ENCODE measurements at regions not wholly inside any gene's neighbourhood (a gene's known extent, or its start where the extent isn't known, plus 50 kb on each side); places are given as distances from the start of the nearest gene placed in this dataset.

GRCh38 chr4:119683518-119683917, 54.9 kb upstream of the PDE5A start:
- no peaks in the 10 kb centered on the region for H3K36me3 ChIP-seq (ENCODE audit: insufficient read depth)
- H4K20me1 ChIP-seq (ENCODE audit: insufficient read depth) = no peaks in the 10 kb centered on the region; the same call in 1 of the 2 replicates
- no peaks in the 10 kb centered on the region for H3K79me2 ChIP-seq (ENCODE audit: insufficient read depth, low read depth)
- no peaks in the 10 kb centered on the region for H3K4me1 ChIP-seq (ENCODE audit: low read depth, poor library complexity, severe bottlenecking)
- no peak overlapping the region for H3K4me3 ChIP-seq (IDR thresholded peaks at IDR 0.05; ENCODE audit: insufficient read depth, low read depth, low read length)
- H3K27ac ChIP-seq = no peak overlapping the region
- H3K4me2 ChIP-seq = no peak overlapping the region
- H2AFZ ChIP-seq (ENCODE audit: low read depth) = no peak overlapping the region
- TF ChIP-seq, protein P1, sequence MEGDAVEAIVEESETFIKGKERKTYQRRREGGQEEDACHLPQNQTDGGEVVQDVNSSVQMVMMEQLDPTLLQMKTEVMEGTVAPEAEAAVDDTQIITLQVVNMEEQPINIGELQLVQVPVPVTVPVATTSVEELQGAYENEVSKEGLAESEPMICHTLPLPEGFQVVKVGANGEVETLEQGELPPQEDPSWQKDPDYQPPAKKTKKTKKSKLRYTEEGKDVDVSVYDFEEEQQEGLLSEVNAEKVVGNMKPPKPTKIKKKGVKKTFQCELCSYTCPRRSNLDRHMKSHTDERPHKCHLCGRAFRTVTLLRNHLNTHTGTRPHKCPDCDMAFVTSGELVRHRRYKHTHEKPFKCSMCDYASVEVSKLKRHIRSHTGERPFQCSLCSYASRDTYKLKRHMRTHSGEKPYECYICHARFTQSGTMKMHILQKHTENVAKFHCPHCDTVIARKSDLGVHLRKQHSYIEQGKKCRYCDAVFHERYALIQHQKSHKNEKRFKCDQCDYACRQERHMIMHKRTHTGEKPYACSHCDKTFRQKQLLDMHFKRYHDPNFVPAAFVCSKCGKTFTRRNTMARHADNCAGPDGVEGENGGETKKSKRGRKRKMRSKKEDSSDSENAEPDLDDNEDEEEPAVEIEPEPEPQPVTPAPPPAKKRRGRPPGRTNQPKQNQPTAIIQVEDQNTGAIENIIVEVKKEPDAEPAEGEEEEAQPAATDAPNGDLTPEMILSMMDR (conservative IDR thresholded peaks at IDR 0.05; ENCODE audit: low read depth, low read length) = no peak
- H3K9ac ChIP-seq = no peak overlapping the region
- H3K27me3 ChIP-seq (ENCODE audit: insufficient read depth, low read depth) = no peaks in the 10 kb centered on the region

DNA sequence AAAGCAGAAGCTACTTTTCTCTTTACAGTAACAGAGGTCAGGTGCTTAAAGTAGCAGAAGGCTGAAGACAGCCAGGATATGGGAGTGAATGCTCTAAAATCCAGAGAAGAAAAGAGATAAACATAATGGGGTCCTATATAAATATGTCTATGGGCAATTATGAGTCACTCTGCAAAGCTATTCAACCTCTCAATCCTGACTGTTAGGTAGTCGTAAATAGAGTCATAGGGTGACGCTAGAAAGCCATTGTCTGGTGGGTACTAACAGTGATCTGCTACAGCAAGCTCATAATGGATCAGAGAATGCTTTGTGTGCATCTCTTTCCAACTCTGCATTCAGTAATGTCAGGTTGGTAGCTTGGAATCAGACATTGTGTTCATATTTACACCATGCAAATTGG, 53.5 kb upstream of the PDE5A start:
- Histone ChIP-seq H3K4me1 (ENCODE audit: low read depth, poor library complexity, severe bottlenecking) (no peaks in the 10 kb centered on the region), H3K4me3 (IDR thresholded peaks at IDR 0.05; ENCODE audit: insufficient read depth, low read depth, low read length) (no peak overlapping the region), H4K20me1 (ENCODE audit: insufficient read depth) (no peaks in the 10 kb centered on the region; the same call in 1 of the 2 replicates), H2AFZ (ENCODE audit: low read depth) (no peak overlapping the region), H3K79me2 (ENCODE audit: insufficient read depth, low read depth) (no peaks in the 10 kb centered on the region), H3K9ac (no peak overlapping the region), H3K27me3 (ENCODE audit: insufficient read depth, low read depth) (no peaks in the 10 kb centered on the region), H3K36me3 (ENCODE audit: insufficient read depth) (no peaks in the 10 kb centered on the region), H3K4me2 (no peak overlapping the region), H3K27ac (no peak overlapping the region)
- TF ChIP-seq, protein P1 (conservative IDR thresholded peaks at IDR 0.05; ENCODE audit: low read depth, low read length) = no peak

GRCh38 chr4:119679251-119679650, 50.6 kb upstream of the PDE5A start:
- Histone ChIP-seq H3K27me3 (ENCODE audit: insufficient read depth, low read depth) (no peaks in the 10 kb centered on the region), H3K4me3 (IDR thresholded peaks at IDR 0.05; ENCODE audit: insufficient read depth, low read depth, low read length) (no peak overlapping the region), H3K36me3 (ENCODE audit: insufficient read depth) (no peaks in the 10 kb centered on the region), H3K9ac (no peak overlapping the region), H3K27ac (no peak overlapping the region), H2AFZ (ENCODE audit: low read depth) (no peak overlapping the region), H3K4me2 (no peak overlapping the region), H4K20me1 (ENCODE audit: insufficient read depth) (no peaks in the 10 kb centered on the region; the same call in 1 of the 2 replicates), H3K79me2 (ENCODE audit: insufficient read depth, low read depth) (no peaks in the 10 kb centered on the region), H3K4me1 (ENCODE audit: low read depth, poor library complexity, severe bottlenecking) (no peaks in the 10 kb centered on the region)
- TF ChIP-seq, protein P1 (conservative IDR thresholded peaks at IDR 0.05; ENCODE audit: low read depth, low read length) = no peak

GRCh38 chr4:119678761-119679160, 50.2 kb upstream of the PDE5A start:
- H3K79me2 ChIP-seq (ENCODE audit: insufficient read depth, low read depth) = no peaks in the 10 kb centered on the region
- H3K4me3 ChIP-seq (IDR thresholded peaks at IDR 0.05; ENCODE audit: insufficient read depth, low read depth, low read length) = no peak overlapping the region
- no peak overlapping the region for H3K9ac ChIP-seq
- no peaks in the 10 kb centered on the region for H3K27me3 ChIP-seq (ENCODE audit: insufficient read depth, low read depth)
- H3K4me2 ChIP-seq = no peak overlapping the region
- no peaks in the 10 kb centered on the region; the same call in 1 of the 2 replicates for H4K20me1 ChIP-seq (ENCODE audit: insufficient read depth)
- H3K4me1 ChIP-seq (ENCODE audit: low read depth, poor library complexity, severe bottlenecking) = no peaks in the 10 kb centered on the region
- H2AFZ ChIP-seq (ENCODE audit: low read depth) = no peak overlapping the region
- TF ChIP-seq, protein P1 (conservative IDR thresholded peaks at IDR 0.05; ENCODE audit: low read depth, low read length) = no peak
- no peaks in the 10 kb centered on the region for H3K36me3 ChIP-seq (ENCODE audit: insufficient read depth)
- H3K27ac ChIP-seq = no peak overlapping the region
